HG03060 (cell line): ENCODE measurements at regions not wholly inside any gene's neighbourhood (a gene's known extent, or its start where the extent isn't known, plus 50 kb on each side); places are given as distances from the start of the nearest gene placed in this dataset.

ENCODE experiments used
- ATAC-seq: cut with Tn5 transposase; IDR thresholded peaks from one replicate; pipeline ENCODE4 v1.9.1; 2021; ENCODE audit warnings: low read depth, moderate number of reproducible peaks; ENCODE audit not compliant: unreplicated experiment

DNA sequence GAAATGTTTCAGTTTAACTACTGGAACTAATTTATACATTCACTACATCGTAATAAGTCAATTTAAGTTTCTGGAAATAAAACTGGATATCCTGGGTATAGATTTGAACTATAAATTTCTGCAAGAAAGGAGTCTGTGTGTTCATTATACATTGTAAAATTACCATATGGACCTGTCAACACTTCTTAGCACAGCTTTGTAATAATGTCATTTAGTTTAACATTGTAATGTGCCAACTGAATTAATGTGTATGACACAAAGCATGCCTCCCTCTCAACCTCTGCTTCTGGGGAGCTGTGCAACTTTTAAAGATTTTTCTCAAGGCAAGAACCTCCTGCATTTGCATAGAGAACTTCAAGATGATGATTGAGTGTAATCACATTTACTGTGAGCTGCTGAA is 213.7 kb upstream of the GALNT5 start:
- no peak for ATAC-seq

DNA sequence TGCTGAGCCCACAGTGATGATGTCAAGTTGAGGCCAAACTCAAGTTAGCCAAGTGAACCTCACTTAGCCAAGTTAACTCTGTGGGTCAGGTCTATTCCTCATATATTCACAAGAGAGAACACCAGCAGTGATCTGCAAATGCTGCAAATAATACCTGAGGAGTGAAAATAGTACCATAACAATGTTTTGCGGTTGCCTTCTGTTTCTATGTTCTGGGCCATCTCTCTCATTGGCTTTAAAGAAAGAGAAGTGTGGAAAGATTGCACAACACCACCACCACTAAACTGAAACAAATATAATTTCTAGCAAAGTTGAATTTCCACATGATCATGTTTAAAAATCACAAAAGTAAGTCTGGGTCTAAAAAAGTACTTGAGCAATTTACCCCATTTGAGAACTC is 211.1 kb upstream of the GALNT5 start:
- no peak for ATAC-seq

DNA sequence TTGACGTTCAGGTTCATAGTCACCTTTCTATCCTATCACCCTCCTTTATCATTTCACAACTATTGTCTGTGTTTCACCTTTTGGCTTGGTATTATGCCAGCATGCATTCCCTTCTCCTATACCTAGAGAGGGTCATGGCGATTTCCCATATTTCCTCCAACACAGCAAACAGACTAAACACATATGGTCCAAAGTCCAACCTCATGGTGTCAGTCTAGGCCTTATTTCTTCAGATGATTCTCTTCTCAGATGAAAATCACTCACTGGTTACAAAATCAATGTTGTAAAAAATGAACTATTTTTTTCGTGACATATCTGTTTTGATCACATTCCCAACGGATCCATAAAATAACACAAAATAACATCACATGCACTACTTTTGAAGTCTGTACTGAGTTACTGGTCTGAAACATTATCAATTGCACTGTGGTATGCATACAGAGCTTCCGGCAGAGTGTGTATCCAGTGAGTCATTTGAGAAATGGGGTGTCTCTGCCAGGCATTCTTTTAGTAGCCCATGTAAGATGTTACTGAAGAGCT is 204.8 kb upstream of the GALNT5 start:
- ATAC-seq, result no peak

DNA sequence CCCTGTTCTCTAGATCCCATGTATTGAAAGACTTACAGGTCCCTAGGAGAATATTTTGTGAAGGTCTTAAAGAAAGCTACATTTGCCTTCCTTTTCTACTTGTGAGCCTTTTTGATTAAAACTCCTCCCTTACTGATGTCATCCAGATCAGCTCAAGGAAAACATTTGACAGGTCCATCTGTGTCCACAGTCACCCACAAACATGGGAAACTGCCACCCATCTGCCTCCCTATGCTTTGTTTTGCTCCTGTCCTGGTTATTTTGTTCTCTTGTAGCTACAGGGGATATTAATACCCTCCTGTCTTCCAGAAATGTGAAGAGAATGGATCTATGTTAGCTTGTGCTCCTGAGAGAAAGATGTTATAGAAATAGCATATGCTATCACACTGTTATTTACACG is 203.6 kb upstream of the GALNT5 start:
- ATAC-seq, result no peak

DNA sequence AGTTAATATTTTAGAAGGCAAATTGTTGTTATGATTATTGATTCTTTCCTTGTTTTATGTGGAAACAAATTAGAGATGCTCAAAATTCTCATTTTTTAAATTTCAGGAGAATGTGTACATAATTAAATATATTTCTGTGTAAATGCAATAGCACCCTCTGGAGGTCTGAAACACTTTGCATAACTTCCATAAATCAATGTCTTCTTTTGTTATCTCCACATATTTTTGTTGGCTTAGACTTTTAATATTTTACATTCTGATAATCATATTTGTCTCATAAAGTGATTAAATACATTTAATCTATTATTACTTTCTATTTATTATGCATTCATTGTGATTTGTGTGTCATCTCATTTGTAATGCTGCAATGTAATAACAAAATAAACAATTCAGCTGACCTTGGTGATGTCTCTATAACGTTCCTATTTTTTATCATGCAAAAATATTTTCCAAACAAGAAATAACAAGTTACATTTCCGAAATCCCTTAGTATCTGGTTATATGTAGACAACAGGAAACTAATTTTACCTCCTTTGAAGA is 201.8 kb upstream of the GALNT5 start:
- ATAC-seq, result no peak

DNA sequence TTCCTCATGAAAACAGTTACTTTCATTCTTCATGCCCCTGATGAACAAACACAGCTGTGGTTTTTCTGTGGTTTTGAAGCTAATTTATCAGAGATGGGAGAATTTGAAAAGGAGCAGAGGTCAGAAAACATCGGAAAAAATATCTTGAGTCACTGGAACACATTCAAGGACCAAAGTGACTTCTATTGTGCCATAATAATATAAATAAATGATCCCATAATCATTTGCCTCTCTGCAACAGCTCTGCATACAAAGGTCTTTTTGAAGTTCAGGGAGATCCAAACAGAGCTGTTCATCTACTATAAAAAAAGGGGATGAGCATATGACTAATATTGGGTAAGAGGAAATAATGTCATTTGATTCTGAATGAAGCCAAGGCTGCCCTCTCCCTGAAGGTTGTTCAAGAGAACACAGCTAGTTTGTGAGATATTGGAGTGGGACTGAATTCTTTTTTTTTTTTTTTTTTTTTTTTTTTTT is 201.3 kb upstream of the GALNT5 start:
- no peak for ATAC-seq

DNA sequence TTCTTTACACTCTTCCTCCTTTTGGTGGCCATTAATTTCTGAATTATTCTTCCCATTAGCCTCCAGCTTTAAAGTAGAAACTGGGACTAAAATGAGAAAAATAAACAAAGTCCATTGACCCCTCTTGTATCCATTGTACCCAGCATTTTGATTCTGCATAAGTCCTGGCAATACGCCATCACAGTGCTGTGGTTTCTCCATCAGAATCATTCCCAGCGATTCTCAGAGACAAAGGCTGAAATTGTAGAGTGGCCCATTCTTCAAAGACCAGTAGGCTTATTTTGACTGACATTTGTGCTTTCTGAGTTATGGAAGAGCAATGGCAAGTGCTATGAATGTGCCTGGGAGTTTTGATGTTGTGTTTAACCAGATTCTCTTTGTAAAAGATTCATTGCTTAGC is 199.3 kb upstream of the GALNT5 start:
- no peak for ATAC-seq

DNA sequence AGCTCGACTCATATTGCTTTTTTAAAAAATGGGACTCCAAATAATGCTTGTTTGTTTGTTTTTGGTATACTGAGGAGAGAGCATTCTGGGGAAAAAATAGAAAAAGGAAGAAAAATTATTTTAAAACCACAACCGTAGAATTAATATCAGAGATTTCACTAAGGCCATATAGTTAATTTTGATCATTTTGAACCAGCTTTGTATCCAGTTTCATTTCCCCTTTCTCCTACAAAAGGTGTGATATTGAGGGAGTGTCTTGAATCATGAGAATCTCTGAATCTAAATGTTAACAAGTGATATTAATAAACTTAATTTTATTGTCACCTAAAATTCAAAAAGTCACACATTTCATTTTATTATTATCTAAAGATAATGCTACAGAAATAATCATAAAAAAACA is 198.5 kb upstream of the GALNT5 start:
- no peak for ATAC-seq

DNA sequence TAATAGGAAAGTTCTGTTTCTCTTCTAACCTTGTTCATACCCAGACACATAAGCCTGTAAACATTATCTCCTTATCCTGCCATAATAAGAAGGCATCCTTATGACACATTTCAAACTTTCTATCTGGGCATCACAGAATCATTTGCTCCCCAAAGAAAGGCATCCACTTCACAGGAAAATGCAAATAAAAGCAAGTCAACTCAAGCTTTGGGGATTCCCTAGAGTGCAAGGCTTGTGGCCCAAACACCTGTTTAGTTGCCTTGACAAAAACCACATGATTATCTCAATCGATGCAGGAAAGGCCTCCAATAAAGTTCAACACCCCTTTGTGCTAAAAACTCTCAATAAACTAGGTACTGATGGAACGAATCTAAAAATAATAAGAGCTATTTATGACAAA is 195.7 kb upstream of the GALNT5 start:
- peak; percentile 89 for ATAC-seq

DNA sequence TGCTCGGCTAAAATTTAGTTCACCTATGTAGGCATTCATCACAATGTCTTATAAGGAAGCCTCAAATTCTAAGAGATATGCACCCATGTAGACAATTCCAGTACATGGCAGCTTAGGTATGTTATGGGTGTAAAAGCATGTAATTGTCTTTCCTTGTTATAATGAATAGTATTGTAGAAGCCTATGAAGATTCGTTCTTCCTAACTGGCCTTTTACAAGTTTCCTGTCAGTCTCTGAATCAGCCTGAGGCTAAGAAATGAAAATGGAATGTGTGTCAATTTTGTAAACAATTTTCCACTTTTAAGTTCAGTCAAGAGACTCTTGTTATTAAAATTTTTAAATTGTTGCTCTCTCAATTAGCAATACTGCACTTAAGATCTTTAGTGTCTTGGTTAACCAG is 189.9 kb upstream of the GALNT5 start:
- no peak for ATAC-seq

DNA sequence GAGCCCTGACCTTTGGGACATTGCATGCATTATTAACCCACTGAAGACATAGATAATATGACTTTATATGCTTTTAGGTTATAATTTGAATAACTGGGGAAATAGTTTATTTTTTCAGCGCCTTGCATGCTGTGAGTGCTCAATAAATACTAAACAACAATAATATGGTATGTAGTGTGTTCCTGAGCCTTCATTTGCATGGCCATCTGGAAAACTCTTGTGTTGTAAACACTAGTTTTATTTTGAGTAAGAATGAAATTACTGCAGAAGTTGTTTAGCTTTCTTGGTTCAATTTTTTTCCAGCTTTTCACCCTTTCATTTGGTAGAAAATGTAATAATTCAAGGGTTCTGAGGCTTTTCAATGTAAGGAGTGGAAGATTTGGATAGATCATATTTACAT is 189.3 kb upstream of the GALNT5 start:
- ATAC-seq, result no peak

DNA sequence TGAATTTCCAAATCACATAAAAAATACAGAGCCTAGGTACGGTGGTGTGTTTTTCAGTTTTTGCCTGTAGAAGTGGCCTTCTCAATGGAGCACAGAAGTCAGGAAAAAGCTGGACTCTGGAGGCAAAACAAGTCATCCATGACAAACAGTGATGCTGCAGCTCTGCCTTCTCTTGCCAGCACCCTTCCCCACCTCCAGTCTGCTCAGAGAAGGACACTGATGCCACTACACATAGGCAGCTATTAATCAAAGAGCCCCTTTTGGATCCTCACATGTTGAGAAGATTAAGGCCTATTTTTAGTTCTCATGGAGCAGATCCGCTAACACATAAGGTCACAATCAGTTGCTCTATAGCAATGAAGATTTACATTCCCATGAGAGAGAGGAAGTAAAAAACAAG is 181.6 kb upstream of the GALNT5 start:
- ATAC-seq, result no peak

DNA sequence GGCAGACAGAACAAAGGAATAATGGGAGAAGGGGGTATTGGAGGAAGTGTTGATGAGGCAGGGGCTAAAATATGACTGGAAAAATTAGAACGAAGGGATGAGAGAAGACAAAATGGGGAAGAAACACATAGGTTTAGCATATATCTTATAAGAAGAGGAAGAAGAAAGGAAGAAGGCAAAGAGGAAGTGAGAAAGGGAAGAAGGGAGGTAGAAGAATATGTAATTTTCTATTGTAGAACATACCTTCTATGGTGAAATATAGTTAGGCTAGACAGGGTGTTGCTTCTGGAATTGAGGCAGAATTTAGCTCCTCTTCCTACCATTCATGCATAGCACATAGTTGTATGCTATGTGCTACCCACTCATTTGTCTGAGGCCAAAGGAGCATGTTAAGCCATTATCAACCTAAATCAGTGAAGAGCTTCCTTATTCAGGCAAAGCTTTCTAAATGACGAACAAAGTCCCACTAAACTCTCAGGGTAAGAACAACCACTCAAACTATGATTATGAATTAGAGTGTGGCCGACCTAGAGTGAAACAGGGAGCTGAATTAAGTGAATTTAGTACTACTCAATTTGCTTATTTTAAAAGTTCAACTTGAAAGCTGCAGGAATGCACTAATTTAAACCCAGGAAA is 180.9 kb upstream of the GALNT5 start:
- ATAC-seq, result no peak

DNA sequence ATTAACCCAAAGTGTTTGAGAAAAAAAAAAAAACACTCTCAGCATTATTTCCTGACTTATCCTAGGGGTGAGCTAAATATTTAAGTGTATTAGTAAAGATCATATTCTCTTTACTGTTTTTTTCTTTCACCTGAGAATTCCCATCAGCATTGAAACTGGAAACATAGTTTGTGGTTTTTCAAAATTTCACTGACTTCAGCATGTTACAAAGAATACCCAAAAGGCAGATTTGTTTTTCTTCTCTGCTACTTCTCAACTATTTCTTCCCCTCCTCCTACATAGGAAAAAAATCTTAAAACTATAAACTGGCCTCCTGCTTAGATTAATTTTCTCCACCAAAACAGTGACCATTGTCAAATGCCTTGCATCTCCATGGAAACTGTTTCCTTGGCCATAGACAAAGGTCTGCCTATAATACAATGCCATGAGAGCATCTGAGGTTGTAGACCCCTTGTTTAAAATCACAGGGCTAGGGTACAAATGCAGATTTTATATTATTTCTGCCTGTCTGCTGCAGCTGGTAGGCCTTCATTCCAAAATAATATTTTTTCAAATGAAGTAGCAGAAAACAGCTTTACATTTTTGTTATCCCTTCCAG is 179.7 kb upstream of the GALNT5 start:
- ATAC-seq, result no peak

DNA sequence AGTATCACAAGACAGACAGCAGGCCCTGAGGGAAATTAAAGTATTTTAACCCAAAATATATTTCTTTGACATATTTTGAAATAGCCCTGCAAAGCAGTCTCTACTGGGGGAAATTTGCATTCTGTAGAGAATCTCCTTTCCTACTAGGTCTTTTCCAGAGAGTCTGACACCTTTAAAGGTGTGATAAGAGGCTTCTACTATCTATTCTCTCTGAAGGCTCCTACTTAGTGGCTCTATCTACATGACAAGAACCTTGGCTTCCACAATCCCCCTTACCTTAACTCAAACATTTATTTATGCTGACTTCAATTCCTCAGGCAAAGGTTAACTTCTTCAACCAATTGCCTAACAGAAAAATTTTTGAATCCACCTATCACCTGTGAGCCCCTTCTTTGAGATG is 174.6 kb upstream of the GALNT5 start:
- ATAC-seq, result no peak

DNA sequence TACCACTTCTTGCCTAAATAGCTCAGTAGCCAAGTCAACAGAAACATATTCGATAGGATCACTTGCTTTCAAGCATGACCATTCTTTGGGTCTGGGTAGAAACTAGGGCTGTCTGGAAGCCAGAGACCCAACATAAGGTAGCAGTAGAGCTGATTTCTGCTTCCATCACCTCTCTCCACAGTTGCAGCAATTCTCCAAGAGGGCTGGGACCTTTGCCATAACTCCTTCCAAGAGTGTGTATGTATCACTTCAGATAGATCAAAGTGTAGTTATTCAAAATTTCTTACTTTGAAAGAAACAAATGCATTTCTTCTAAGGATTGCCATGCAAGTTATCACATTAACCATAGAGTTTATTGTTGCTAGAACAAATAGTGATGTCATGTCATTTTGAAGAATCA is 172.0 kb upstream of the GALNT5 start:
- no peak for ATAC-seq

DNA sequence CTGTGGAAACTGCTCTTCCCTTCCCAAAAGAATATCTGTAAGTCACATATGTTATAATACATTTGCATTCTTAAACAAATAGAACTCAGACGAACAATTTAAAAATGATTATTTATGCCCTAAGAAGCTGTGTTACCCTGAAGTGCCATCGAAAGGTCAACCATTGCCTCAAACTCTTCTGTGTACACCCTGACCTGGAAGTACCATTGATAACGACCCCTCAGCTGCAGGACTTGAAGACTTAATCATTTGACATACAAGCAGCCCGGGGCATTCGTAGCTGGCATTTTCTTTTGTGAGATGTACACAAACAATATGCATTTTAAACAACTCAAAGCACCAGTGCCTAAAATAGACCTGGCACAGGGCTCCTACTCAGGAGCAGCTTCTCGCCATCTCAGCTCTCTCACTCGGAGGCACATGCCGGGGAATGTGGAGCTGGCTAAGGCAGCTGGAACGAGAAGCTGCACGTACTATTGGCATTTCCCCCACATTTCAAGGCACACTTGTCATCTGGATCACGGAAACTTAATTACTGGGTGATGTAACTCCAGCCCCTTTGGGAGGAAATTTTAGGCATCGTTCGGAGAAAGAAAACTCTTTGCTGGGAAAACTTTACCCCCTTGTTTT is 170.0 kb upstream of the GALNT5 start:
- no peak for ATAC-seq

DNA sequence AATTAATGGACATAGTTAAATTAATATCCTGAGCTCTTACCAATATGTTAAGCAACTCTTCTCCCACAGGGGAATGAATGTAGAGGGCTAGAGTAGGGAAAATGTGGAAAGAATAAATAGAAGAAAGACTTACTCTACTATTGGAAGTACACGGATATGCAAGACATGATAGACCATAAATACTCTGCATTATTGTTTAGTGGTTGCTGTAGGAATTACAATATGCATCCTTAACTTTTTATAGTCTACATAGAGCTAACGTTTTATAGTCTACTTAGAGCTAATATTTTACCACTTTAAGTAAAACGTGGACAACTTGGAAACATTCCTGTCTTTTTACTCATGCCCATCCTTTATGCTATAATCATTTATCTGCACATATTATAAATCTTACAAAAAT is 163.8 kb upstream of the GALNT5 start:
- ATAC-seq, result no peak

DNA sequence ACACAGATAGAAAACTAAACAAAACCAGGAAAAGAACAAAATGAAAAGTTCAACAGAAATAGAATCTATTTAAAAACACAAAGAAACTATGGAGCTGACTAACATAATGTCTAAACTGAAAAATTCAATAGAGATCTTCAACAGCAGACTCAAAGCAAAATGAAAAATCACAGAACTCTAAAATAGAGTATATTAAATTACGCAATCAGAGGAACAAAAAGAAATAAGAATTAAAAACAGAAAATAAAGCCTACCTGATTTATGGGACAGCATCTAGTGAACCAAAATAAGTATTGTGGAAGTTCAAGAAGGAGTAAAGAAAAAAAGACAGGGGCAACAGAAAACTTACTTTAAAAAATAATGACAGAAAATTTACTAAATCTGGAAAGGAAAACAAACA is 152.1 kb upstream of the GALNT5 start:
- no peak for ATAC-seq

DNA sequence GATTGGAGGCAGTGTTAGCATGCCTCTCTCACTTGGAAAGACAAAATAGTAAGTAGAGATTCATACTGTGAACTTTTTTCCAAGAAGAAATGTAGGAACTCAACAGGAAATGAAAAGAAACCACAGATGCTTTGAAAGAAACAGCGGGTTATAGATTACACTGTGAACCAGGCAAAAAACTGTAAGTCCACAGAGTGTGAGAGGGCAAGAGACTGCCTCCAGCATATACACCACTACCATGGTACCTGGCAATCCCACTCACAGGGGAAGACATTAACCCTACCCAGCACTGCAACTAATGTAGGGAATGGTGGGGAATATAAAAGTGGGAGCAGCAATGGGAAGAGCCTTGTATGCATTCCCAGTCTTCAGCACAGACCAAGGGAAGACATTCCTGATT is 150.6 kb upstream of the GALNT5 start:
- no peak for ATAC-seq

DNA sequence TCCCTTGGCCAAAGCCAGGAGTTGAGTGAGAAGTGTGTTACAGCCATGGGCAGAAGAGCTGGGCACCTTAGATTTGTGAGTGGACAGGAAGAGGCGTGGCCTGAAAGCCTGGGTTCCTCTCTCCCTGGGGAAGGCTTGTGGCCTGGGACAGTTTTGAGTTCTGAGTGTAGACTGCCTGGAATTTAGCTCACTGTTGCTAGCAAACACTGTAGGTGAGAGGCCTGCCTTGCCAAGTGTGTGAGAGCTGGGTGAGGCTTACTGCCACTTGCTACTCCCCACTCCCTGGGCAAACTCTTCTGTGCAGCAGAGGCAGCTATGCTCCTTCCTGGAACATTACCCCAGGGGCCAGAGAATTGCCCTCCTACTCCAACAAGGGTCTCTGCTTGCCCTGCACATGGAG is 150.0 kb upstream of the GALNT5 start:
- no peak for ATAC-seq

DNA sequence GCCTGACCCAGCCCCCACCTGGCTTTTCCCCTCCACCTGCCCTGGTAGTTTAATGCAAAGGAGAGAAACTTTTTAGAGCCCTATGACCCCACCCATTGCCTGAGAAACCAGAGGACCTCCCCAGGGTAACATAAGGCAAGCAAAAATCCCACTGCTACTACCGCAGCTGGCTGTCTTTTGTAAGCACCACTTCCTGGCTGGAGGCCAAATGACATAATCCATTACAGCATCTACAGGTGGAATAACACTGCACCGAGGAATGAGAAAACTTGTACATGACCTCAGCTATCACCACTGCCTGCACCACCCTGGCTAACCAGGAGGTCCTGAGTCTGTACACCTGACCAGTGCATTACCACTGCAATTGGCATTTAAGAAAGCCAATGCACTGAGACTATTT is 149.6 kb upstream of the GALNT5 start:
- ATAC-seq, result no peak
